Osteoblast (primary cell): ENCODE measurements at regions not wholly inside any gene's neighbourhood (a gene's known extent, or its start where the extent isn't known, plus 50 kb on each side); places are given as distances from the start of the nearest gene placed in this dataset.

Experiments used
- DNase-seq: peaks from one replicate; pipeline ENCODE4 v3.0.0; 2011; ENCODE audit warnings: low spot score, mixed read lengths; ENCODE audit not compliant: insufficient read length; ENCODE audit errors: missing footprints
- H2AFZ ChIP-seq: 2 replicates; pipeline ENCODE4 v1.6.0; 2011; ENCODE audit warnings: mild to moderate bottlenecking, low read length
- H3K27ac ChIP-seq: 2 replicates; pipeline ENCODE4 v1.5.1; 2011; ENCODE audit warnings: mild to moderate bottlenecking, low read depth, low read length, moderate library complexity
- H3K27me3 ChIP-seq: 2 replicates; pipeline ENCODE4 v1.6.0; 2012; ENCODE audit warnings: mild to moderate bottlenecking, control low read depth, inconsistent platforms, low read length, moderate library complexity; ENCODE audit not compliant: insufficient read depth
- H3K36me3 ChIP-seq: 2 replicates; pipeline ENCODE4 v1.5.1; 2011; ENCODE audit warnings: mild to moderate bottlenecking, low read length, control low read depth, moderate library complexity; ENCODE audit not compliant: insufficient read depth
- H3K4me1 ChIP-seq: 2 replicates; pipeline ENCODE4 v1.5.1; 2011; ENCODE audit warnings: mild to moderate bottlenecking, low read length, control low read depth, moderate library complexity; ENCODE audit not compliant: insufficient read depth
- H3K4me2 ChIP-seq: 2 replicates; pipeline ENCODE4 v1.6.0; 2011; ENCODE audit warnings: mild to moderate bottlenecking, low read length; ENCODE audit not compliant: insufficient read depth
- H3K4me3 ChIP-seq: fragments of 200-600 bp; sonication (generic); 3 replicates; pipeline ENCODE4 v1.5.1; 2012; ENCODE audit warnings: mild to moderate bottlenecking, low read length, inconsistent platforms; ENCODE audit not compliant: insufficient read depth
- H3K79me2 ChIP-seq: 2 replicates; pipeline ENCODE4 v1.6.0; 2012; ENCODE audit warnings: mild to moderate bottlenecking, low read length, control low read depth, inconsistent platforms; ENCODE audit not compliant: insufficient read depth
- H3K9me3 ChIP-seq: 2 replicates; pipeline ENCODE4 v1.5.1; 2011; ENCODE audit warnings: low read depth, low read length, control low read depth
- H4K20me1 ChIP-seq: 2 replicates; pipeline ENCODE4 v1.6.0; 2012; ENCODE audit warnings: mild to moderate bottlenecking, low read length, control low read depth; ENCODE audit not compliant: insufficient read depth
- TF ChIP-seq, protein P1 (sequence below): IDR thresholded peaks from 2 replicates; pipeline ENCODE4 v1.5.1; 2011; ENCODE audit warnings: mild to moderate bottlenecking, low read depth, low read length, moderate library complexity; ENCODE audit errors: extremely low read depth

DNA sequence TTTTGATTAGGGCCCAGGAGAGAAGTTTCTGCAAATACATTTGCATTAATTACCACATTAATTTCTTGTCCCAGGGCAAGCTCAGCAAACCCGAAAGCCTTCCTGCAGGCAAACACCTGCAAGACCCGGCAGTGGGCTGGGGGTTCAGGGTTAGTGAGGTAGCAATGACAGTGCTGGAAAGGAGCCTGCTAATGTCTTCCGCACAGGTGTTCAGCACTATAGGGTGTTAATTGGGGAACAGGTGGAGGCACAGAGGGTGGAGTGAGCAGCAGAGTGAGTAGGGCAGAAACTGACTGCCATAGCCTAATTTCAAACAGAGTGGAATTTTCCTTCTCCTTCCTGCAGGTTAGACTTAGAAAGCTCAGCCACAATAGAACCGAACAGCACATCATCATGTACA lies 50.9 kb upstream of the UBASH3B start:
- Histone ChIP-seq H3K4me2 (no peak overlapping the region), H3K79me2 (no peaks in the 10 kb centered on the region), H3K9me3 (no peaks in the 10 kb centered on the region), H3K27ac (no peak overlapping the region), H3K27me3 (peaks cover 12% of the 10 kb centered on the region), H3K4me1 (peaks cover 10% of the 10 kb centered on the region), H4K20me1 (no peaks in the 10 kb centered on the region), H3K4me3 (no peak overlapping the region), H3K36me3 (no peaks in the 10 kb centered on the region), H2AFZ (no peak overlapping the region)
- no peak for DNase-seq
- TF ChIP-seq, protein P1, sequence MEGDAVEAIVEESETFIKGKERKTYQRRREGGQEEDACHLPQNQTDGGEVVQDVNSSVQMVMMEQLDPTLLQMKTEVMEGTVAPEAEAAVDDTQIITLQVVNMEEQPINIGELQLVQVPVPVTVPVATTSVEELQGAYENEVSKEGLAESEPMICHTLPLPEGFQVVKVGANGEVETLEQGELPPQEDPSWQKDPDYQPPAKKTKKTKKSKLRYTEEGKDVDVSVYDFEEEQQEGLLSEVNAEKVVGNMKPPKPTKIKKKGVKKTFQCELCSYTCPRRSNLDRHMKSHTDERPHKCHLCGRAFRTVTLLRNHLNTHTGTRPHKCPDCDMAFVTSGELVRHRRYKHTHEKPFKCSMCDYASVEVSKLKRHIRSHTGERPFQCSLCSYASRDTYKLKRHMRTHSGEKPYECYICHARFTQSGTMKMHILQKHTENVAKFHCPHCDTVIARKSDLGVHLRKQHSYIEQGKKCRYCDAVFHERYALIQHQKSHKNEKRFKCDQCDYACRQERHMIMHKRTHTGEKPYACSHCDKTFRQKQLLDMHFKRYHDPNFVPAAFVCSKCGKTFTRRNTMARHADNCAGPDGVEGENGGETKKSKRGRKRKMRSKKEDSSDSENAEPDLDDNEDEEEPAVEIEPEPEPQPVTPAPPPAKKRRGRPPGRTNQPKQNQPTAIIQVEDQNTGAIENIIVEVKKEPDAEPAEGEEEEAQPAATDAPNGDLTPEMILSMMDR, result no peak

GRCh38 chr11:122601141-122602125 lies 54.1 kb upstream of the UBASH3B start:
- H3K4me1 ChIP-seq, result peaks cover 15% of the 10 kb centered on the region
- no peaks in the 10 kb centered on the region for H4K20me1 ChIP-seq
- no peaks in the 10 kb centered on the region for H3K9me3 ChIP-seq
- H3K4me2 ChIP-seq, result peak overlapping the region; percentile 37
- H3K36me3 ChIP-seq, result no peaks in the 10 kb centered on the region
- TF ChIP-seq, protein P1, result no peak
- H3K27me3 ChIP-seq, result peaks cover 9% of the 10 kb centered on the region
- peak overlapping the region; percentile 38 for H3K27ac ChIP-seq
- peak overlapping the region; percentile 45 for H2AFZ ChIP-seq
- DNase-seq, result peak; percentile 72
- H3K4me3 ChIP-seq, result no peak overlapping the region
- no peaks in the 10 kb centered on the region for H3K79me2 ChIP-seq

GRCh38 chr11:122600290-122600689 lies 55.2 kb upstream of the UBASH3B start:
- H4K20me1 ChIP-seq, result no peaks in the 10 kb centered on the region
- H3K27me3 ChIP-seq, result peaks cover 6% of the 10 kb centered on the region
- H3K4me3 ChIP-seq, result no peak overlapping the region
- no peak overlapping the region for H3K27ac ChIP-seq
- TF ChIP-seq, protein P1, result no peak
- no peaks in the 10 kb centered on the region for H3K36me3 ChIP-seq
- H3K9me3 ChIP-seq, result no peaks in the 10 kb centered on the region
- no peak overlapping the region for H3K4me2 ChIP-seq
- H3K4me1 ChIP-seq, result peaks cover 15% of the 10 kb centered on the region
- no peak overlapping the region for H2AFZ ChIP-seq
- no peak for DNase-seq
- H3K79me2 ChIP-seq, result no peaks in the 10 kb centered on the region

DNA sequence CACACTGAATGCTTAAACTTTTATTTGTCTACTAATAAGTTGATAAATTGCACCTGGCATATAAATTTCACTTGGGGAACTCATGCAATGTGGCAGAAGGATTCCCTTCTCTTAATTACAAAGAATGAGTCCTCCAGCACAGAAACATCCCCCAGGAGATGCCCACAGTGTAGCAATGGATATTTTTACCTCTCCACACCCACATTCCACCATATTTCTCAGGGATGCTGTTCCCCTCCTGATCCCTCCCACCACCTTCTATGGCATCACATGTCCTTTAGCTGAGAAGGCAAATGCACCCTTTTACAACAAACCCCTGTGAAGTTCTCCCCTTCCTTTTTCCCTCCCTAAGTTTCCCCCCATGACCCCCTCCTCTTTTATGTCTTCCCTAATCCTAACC lies 56.1 kb upstream of the UBASH3B start:
- Histone ChIP-seq H3K36me3 (no peaks in the 10 kb centered on the region), H3K79me2 (no peaks in the 10 kb centered on the region), H2AFZ (no peak overlapping the region), H3K27ac (no peak overlapping the region), H4K20me1 (no peaks in the 10 kb centered on the region), H3K4me2 (no peak overlapping the region), H3K27me3 (peaks cover 3% of the 10 kb centered on the region), H3K4me3 (no peak overlapping the region), H3K9me3 (no peaks in the 10 kb centered on the region), H3K4me1 (peaks cover 15% of the 10 kb centered on the region)
- DNase-seq, result no peak
- TF ChIP-seq, protein P1, result no peak
